ENCODE measurements at regions not wholly inside any gene's neighbourhood (a gene's known extent, or its start where the extent isn't known, plus 50 kb on each side); places are given as distances from the start of the nearest gene placed in this dataset.
A peak's percentile ranks its signal among the peaks of the same experiment; 100 is the strongest.

GRCh38 chr1:98459486-98459870 lies 202.0 kb upstream of the SNX7 start:
- TF ChIP-seq TEAD4 (IDR thresholded peaks at IDR 0.05), result no peak
- TF ChIP-seq EP300 (IDR thresholded peaks at IDR 0.05; ENCODE audit: borderline replicate concordance), result no peak
- TF ChIP-seq RAD21 (IDR thresholded peaks at IDR 0.05; ENCODE audit: low read depth), result no peak
- no peak for TF ChIP-seq TCF12 (IDR thresholded peaks at IDR 0.05; ENCODE audit: low read depth)
- TF ChIP-seq ZBTB7A (IDR thresholded peaks at IDR 0.05; ENCODE audit: low read depth), result no peak
- TF ChIP-seq, protein P1, sequence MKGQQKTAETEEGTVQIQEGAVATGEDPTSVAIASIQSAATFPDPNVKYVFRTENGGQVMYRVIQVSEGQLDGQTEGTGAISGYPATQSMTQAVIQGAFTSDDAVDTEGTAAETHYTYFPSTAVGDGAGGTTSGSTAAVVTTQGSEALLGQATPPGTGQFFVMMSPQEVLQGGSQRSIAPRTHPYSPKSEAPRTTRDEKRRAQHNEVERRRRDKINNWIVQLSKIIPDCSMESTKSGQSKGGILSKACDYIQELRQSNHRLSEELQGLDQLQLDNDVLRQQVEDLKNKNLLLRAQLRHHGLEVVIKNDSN (IDR thresholded peaks at IDR 0.05), result no peak
- no peak for TF ChIP-seq FOXM1 (IDR thresholded peaks at IDR 0.05; ENCODE audit: borderline replicate concordance, low read depth)
- no peak for TF ChIP-seq CREB1 (IDR thresholded peaks at IDR 0.05; ENCODE audit: low read depth)
- TF ChIP-seq MAX (IDR thresholded peaks at IDR 0.05), result no peak
- no peak for TF ChIP-seq YY1 (IDR thresholded peaks at IDR 0.05; ENCODE audit: low read depth)
- no peak for TF ChIP-seq TAF1 (IDR thresholded peaks at IDR 0.05; ENCODE audit: low read depth)
- no peak for TF ChIP-seq CEBPB (IDR thresholded peaks at IDR 0.05)
- TF ChIP-seq NFIC (IDR thresholded peaks at IDR 0.05), result no peak

GRCh38 chr1:98458511-98459485 lies 202.7 kb upstream of the SNX7 start:
- TF ChIP-seq CEBPB (IDR thresholded peaks at IDR 0.05) (no peak), YY1 (IDR thresholded peaks at IDR 0.05; ENCODE audit: low read depth) (no peak), TEAD4 (IDR thresholded peaks at IDR 0.05) (peak; percentile 14; the same call in 1 of the 2 replicates)

GRCh38 chr1:98457248-98457647 lies 204.3 kb upstream of the SNX7 start:
- TF ChIP-seq, protein P1 (IDR thresholded peaks at IDR 0.05), result no peak
- TF ChIP-seq TCF12 (IDR thresholded peaks at IDR 0.05; ENCODE audit: low read depth) (no peak), CREB1 (IDR thresholded peaks at IDR 0.05; ENCODE audit: low read depth) (no peak), CEBPB (IDR thresholded peaks at IDR 0.05) (no peak), EP300 (IDR thresholded peaks at IDR 0.05; ENCODE audit: borderline replicate concordance) (no peak), MAX (IDR thresholded peaks at IDR 0.05) (no peak), TEAD4 (IDR thresholded peaks at IDR 0.05) (no peak), YY1 (IDR thresholded peaks at IDR 0.05; ENCODE audit: low read depth) (no peak), ZBTB7A (IDR thresholded peaks at IDR 0.05; ENCODE audit: low read depth) (no peak), EGR1 (IDR thresholded peaks at IDR 0.05) (no peak)
- TF ChIP-seq, protein P2, sequence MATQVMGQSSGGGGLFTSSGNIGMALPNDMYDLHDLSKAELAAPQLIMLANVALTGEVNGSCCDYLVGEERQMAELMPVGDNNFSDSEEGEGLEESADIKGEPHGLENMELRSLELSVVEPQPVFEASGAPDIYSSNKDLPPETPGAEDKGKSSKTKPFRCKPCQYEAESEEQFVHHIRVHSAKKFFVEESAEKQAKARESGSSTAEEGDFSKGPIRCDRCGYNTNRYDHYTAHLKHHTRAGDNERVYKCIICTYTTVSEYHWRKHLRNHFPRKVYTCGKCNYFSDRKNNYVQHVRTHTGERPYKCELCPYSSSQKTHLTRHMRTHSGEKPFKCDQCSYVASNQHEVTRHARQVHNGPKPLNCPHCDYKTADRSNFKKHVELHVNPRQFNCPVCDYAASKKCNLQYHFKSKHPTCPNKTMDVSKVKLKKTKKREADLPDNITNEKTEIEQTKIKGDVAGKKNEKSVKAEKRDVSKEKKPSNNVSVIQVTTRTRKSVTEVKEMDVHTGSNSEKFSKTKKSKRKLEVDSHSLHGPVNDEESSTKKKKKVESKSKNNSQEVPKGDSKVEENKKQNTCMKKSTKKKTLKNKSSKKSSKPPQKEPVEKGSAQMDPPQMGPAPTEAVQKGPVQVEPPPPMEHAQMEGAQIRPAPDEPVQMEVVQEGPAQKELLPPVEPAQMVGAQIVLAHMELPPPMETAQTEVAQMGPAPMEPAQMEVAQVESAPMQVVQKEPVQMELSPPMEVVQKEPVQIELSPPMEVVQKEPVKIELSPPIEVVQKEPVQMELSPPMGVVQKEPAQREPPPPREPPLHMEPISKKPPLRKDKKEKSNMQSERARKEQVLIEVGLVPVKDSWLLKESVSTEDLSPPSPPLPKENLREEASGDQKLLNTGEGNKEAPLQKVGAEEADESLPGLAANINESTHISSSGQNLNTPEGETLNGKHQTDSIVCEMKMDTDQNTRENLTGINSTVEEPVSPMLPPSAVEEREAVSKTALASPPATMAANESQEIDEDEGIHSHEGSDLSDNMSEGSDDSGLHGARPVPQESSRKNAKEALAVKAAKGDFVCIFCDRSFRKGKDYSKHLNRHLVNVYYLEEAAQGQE (IDR thresholded peaks at IDR 0.05; ENCODE audit: low read depth), result no peak

DNA sequence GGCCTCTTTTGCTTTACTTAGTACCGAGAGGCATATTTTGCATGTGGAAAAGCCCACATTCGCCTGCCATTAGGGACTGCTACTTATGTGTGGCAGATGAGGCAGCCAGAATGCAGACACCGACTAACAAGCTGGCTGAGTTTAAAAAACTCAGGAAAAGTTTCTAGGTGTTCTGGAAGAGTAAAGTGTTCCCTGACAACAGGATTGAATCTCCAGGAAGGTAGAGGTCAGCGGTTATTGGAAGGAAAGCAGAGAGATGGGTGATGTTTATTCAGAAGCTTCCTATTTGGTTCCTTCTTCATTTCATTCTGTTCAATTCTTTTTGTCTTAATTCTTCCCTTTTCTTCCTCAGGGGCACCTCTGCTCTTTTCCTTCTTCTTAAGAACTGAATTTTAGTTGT lies 206.9 kb upstream of the SNX7 start:
- TF ChIP-seq, protein P1 (IDR thresholded peaks at IDR 0.05), result no peak
- TF ChIP-seq NFIC (IDR thresholded peaks at IDR 0.05) (no peak), ZBTB7A (IDR thresholded peaks at IDR 0.05; ENCODE audit: low read depth) (no peak), CEBPB (IDR thresholded peaks at IDR 0.05) (no peak), TAF1 (IDR thresholded peaks at IDR 0.05; ENCODE audit: low read depth) (no peak), YY1 (IDR thresholded peaks at IDR 0.05; ENCODE audit: low read depth) (no peak), TCF12 (IDR thresholded peaks at IDR 0.05; ENCODE audit: low read depth) (no peak), TEAD4 (IDR thresholded peaks at IDR 0.05) (no peak), CREB1 (IDR thresholded peaks at IDR 0.05; ENCODE audit: low read depth) (no peak), FOXM1 (IDR thresholded peaks at IDR 0.05; ENCODE audit: borderline replicate concordance, low read depth) (no peak), EP300 (IDR thresholded peaks at IDR 0.05; ENCODE audit: borderline replicate concordance) (no peak), MAX (IDR thresholded peaks at IDR 0.05) (no peak), EGR1 (IDR thresholded peaks at IDR 0.05) (no peak), RAD21 (IDR thresholded peaks at IDR 0.05; ENCODE audit: low read depth) (no peak)
- TF ChIP-seq, protein P2 (IDR thresholded peaks at IDR 0.05; ENCODE audit: low read depth), result no peak

- TF ChIP-seq ZBTB7A (IDR thresholded peaks at IDR 0.05; ENCODE audit: low read depth), result no peak
- TF ChIP-seq CEBPB (IDR thresholded peaks at IDR 0.05), result no peak
- no peak for TF ChIP-seq YY1 (IDR thresholded peaks at IDR 0.05; ENCODE audit: low read depth)
- TF ChIP-seq MAX (IDR thresholded peaks at IDR 0.05), result no peak
- no peak for TF ChIP-seq FOXM1 (IDR thresholded peaks at IDR 0.05; ENCODE audit: borderline replicate concordance, low read depth)
Measured at GRCh38 chr1:98453066-98453465, 208.5 kb upstream of the SNX7 start.

All from Ishikawa (cell line).